Nephron (organoid): ENCODE measurements at regions not wholly inside any gene's neighbourhood (a gene's known extent, or its start where the extent isn't known, plus 50 kb on each side); places are given as distances from the start of the nearest gene placed in this dataset.

ENCODE experiments used
- H3K27ac Mint-ChIP-seq, 3 experiments: 2 replicates each; pipeline ENCODE4 v1.8.0; 2020; ENCODE audit warnings: mixed read lengths in 3 of 3, mild to moderate bottlenecking in 2 of 3, moderate library complexity in 1 of 3
- H3K27me3 Mint-ChIP-seq: 2 replicates; pipeline ENCODE4 v1.8.0; 2021; ENCODE audit warnings: low read depth, mild to moderate bottlenecking, moderate library complexity, mixed read lengths
- H3K36me3 Mint-ChIP-seq: 2 replicates; pipeline ENCODE4 v1.8.0; 2020; ENCODE audit warnings: low read depth, mixed read lengths
- H3K4me1 Mint-ChIP-seq: 2 replicates; pipeline ENCODE4 v1.8.0; 2020; ENCODE audit warnings: mixed read lengths
- H3K4me3 Mint-ChIP-seq, 3 experiments: 2 replicates each; pipeline ENCODE4 v1.8.0; 2020; ENCODE audit warnings: mild to moderate bottlenecking in 3 of 3, mixed read lengths in 3 of 3, moderate library complexity in 2 of 3
- H3K9me3 Mint-ChIP-seq: 2 replicates; pipeline ENCODE4 v1.8.0; 2020; ENCODE audit warnings: mixed read lengths
- TF ChIP-seq, protein P1 (sequence below), 3 experiments: fragments of 200-600 bp; sonication (generic); IDR thresholded peaks; one replicate each; pipeline ENCODE4 v1.5.0; 2021; ENCODE audit warnings: antibody characterized with exemption in 3 of 3; ENCODE audit not compliant: unreplicated experiment in 3 of 3

DNA sequence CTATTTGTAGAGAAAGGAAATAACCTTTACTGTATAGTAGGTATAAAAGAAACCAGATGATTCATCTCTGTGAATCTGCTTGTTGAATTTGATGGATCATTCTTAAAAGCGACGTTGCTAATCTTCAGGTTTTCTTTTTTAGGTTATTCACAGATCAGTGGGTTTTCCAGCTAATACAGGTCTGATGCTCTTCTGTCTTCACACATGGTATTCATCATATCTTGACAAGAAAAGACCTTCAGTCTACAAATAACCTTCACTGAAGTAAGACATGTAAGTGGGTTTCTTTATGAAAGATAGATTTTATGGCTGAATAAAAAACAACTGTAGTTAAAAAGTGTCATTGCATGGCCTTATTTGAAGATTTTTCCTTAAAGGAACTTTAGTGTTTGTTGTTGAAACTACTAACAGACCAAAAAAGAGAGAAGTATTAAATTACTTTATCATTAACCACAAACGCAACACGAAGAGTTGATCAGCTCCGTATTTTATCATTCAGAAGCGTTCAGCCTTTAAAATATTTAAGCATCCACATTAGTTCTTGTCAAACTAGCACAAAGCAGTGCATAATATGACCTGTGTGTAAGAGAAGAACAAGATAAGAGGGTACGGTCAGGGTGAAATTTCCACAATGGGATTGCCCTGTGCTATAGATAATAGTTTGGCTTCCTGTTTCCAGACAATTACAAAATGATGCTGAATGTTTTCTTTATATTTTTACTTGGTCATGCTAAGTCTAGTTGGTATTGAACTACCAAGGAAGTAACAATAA, 299.5 kb downstream of the MZT1 start:
- Mint-ChIP-seq H3K27ac (no peak overlapping the region), H3K4me1 (no peaks in the 10 kb centered on the region), H3K27me3 (no peaks in the 10 kb centered on the region), H3K36me3 (no peaks in the 10 kb centered on the region), H3K4me3 (no peak overlapping the region), H3K9me3 (no peaks in the 10 kb centered on the region)
- TF ChIP-seq, protein P1, sequence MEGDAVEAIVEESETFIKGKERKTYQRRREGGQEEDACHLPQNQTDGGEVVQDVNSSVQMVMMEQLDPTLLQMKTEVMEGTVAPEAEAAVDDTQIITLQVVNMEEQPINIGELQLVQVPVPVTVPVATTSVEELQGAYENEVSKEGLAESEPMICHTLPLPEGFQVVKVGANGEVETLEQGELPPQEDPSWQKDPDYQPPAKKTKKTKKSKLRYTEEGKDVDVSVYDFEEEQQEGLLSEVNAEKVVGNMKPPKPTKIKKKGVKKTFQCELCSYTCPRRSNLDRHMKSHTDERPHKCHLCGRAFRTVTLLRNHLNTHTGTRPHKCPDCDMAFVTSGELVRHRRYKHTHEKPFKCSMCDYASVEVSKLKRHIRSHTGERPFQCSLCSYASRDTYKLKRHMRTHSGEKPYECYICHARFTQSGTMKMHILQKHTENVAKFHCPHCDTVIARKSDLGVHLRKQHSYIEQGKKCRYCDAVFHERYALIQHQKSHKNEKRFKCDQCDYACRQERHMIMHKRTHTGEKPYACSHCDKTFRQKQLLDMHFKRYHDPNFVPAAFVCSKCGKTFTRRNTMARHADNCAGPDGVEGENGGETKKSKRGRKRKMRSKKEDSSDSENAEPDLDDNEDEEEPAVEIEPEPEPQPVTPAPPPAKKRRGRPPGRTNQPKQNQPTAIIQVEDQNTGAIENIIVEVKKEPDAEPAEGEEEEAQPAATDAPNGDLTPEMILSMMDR (IDR thresholded peaks at IDR 0.05; ENCODE audit: unreplicated experiment in 3 of 3): no peak

DNA sequence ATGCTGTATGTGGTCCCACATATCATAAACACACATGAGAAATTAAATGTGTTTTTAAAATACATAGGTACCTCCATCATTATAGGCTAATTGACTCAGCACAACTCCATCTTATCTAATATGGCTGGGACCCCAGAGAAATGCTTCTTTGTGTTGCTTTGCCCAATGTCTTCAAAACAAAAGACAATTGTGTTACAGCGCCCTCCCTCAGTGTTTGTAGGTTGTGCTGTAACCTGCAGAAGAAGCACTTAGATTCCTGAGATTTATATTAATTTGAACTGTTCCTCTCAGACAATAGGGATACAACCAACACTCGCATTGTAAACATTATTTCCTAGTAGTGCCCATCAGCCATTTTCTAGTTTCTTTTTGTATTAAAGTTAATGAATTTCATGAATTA, 303.4 kb downstream of the MZT1 start:
- Mint-ChIP-seq H3K9me3 (no peaks in the 10 kb centered on the region), H3K36me3 (no peaks in the 10 kb centered on the region), H3K27ac (no peak overlapping the region), H3K4me3 (no peak overlapping the region), H3K27me3 (no peaks in the 10 kb centered on the region), H3K4me1 (no peaks in the 10 kb centered on the region)
- TF ChIP-seq, protein P1 (IDR thresholded peaks at IDR 0.05; ENCODE audit: unreplicated experiment in 3 of 3): no peak

DNA sequence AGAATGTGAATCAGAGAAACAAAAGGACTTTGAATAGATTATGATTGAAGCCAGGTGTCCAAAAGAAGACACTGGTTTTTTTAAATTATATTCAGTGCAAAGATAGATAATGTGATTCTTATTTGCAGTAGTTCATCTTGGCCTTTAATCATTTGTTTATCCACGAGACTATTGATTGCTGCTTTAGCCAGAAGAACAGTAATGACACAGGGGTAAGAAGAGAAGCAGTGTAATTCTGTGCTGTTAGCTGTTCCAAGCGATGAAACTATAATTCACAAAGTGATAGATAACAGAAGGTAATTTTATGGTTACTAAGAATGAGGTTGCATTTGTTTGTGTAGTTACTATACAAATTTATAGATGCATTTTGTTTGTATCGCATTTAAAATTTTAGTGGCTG, 311.6 kb downstream of the MZT1 start:
- H3K4me3 Mint-ChIP-seq: no peak overlapping the region
- no peaks in the 10 kb centered on the region for H3K36me3 Mint-ChIP-seq
- TF ChIP-seq, protein P1 (IDR thresholded peaks at IDR 0.05; ENCODE audit: unreplicated experiment in 3 of 3): no peak
- no peaks in the 10 kb centered on the region for H3K4me1 Mint-ChIP-seq
- no peaks in the 10 kb centered on the region for H3K27me3 Mint-ChIP-seq
- no peak overlapping the region for H3K27ac Mint-ChIP-seq
- no peaks in the 10 kb centered on the region for H3K9me3 Mint-ChIP-seq

DNA sequence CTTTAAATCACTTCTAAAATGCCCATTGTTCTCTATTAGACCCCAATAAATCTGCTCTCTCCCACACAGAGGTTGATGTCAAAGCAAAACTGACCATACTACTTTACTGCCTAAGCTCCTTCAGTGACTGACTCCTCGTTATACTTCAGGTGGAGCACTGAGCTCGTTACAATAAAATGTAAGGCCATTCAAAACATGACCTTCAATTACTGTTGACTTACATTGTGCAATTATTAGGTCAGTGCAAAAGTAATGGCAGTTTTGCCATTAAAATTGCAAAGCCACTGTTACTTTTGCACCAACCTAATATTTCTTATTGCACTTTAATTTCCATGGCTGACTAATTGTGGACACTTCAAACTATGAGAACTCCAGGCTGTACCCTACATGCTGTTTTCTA, 314.9 kb downstream of the MZT1 start:
- TF ChIP-seq, protein P1 (IDR thresholded peaks at IDR 0.05; ENCODE audit: unreplicated experiment in 3 of 3): no peak
- Mint-ChIP-seq H3K36me3 (no peaks in the 10 kb centered on the region), H3K4me3 (no peak overlapping the region), H3K27ac (no peak overlapping the region), H3K9me3 (no peaks in the 10 kb centered on the region), H3K27me3 (no peaks in the 10 kb centered on the region), H3K4me1 (no peaks in the 10 kb centered on the region)

DNA sequence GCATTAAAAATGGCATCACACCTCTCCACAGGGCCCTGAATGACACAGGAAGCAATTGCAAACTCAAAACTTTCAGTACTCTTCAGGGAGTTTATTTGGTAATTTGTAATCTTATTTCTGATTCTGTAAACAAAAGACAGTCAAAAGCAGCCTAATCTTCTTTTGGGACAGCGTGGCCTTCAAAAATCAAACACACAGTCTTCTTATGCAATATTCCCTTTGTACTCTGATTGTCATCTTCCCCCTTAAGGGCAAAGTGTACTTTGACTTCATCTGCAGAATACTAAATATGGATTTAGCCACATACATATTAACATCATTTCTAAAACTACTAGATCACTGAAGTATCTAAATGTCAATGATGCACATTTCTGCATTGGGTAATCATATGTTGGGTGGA, 322.0 kb downstream of the MZT1 start:
- Mint-ChIP-seq H3K36me3 (no peaks in the 10 kb centered on the region), H3K27me3 (no peaks in the 10 kb centered on the region), H3K4me3 (no peak overlapping the region), H3K27ac (no peak overlapping the region), H3K9me3 (no peaks in the 10 kb centered on the region), H3K4me1 (no peaks in the 10 kb centered on the region)
- TF ChIP-seq, protein P1 (IDR thresholded peaks at IDR 0.05; ENCODE audit: unreplicated experiment in 3 of 3): no peak

DNA sequence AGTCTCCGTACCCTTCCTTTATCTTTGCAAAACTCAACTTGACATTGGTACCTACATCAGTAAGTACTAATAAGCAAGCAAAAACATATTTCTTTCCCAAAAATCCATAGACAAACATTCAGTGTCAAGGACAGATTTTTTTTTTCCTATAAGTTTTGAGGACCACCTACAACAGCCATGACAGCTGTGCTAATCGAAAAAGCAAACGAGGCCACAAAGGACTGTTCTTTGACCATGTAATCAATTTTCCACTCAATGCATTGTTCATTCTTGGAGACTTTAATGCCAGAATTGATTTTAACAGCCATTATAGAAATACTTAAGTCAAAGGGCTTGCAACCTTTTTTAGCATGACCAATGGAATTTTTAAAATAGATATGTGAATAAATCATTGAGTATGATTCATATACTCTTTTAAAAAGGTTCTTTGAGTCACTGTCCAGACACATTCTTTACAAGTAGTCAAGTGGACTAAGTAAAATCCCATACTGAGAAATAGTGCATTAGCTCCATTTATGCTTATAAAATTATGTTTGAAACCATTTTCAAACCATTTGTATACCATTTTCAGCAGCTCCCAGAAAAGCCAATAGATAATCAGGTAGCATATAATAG, 323.9 kb downstream of the MZT1 start:
- H3K27ac Mint-ChIP-seq: no peak overlapping the region
- H3K36me3 Mint-ChIP-seq: no peaks in the 10 kb centered on the region
- no peaks in the 10 kb centered on the region for H3K4me1 Mint-ChIP-seq
- H3K27me3 Mint-ChIP-seq: no peaks in the 10 kb centered on the region
- TF ChIP-seq, protein P1 (IDR thresholded peaks at IDR 0.05; ENCODE audit: unreplicated experiment in 3 of 3): no peak
- no peak overlapping the region for H3K4me3 Mint-ChIP-seq
- no peaks in the 10 kb centered on the region for H3K9me3 Mint-ChIP-seq
